ENCODE measurements at regions not wholly inside any gene's neighbourhood (a gene's known extent, or its start where the extent isn't known, plus 50 kb on each side); places are given as distances from the start of the nearest gene placed in this dataset.
"Not testable (repeated sequence)": the region's sequence is repeated elsewhere in the genome, so short reads cannot be mapped to it uniquely, and the experiment has no call there.

DNA sequence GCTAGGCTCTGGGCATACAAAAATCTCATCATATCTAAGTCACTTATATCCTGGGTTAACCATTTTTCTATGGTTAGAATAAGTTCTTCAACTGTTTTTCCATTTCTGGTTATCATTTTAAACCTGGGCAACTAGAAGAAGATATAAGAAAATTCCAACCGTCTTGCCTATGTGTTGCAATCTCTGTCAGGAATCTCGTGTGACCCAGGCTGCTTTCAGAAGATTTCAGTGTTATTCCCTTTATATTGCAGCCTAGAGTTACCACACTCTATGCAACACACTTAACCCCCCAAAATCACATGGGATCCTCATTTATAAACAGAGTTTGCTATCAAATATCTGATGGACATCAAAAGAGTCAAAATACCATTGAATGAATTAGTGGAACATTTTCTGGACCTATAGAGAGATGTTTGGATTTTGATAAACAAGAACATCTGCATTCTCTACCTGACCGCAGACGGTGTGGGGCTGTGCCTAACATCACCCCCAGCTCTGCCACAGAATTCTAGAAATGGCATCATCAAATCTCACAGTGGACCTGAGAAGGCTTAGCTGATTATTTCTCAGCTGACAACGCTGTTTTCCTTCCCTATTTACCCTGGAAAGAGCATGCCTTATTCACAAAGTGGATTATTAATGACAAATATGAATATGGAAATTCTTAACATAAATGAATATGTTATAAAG lies 515.7 kb downstream of the NTRK3 start:
- no peak for DNase-seq
- TF ChIP-seq POLR2A (IDR thresholded peaks at IDR 0.05; ENCODE audit: low read length) (no peak), GATA1 (IDR thresholded peaks at IDR 0.05; ENCODE audit: low read depth, low read length) (no peak)

DNA sequence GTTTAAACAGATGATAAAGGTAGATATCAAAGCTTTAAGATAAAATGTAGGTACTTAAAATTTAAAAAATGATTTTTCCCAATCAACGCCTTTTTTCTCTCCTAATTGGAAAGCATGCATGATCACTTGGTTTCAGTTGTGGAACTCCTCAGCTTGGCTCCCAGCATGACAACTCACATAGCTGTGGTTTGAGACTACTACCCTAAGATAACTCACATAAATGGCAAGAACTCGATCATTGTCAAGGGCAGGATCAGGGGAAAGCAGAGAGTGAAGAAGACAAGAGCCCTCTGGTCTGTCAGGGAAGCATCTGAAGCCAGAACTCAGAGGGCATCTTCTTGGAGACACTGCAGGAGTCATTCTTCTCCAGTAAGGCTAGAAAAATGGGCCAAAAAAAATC lies 516.7 kb downstream of the NTRK3 start:
- DNase-seq = no peak
- TF ChIP-seq GATA1 (IDR thresholded peaks at IDR 0.05; ENCODE audit: low read depth, low read length) = no peak
- no peak for TF ChIP-seq POLR2A (IDR thresholded peaks at IDR 0.05; ENCODE audit: low read length)

DNA sequence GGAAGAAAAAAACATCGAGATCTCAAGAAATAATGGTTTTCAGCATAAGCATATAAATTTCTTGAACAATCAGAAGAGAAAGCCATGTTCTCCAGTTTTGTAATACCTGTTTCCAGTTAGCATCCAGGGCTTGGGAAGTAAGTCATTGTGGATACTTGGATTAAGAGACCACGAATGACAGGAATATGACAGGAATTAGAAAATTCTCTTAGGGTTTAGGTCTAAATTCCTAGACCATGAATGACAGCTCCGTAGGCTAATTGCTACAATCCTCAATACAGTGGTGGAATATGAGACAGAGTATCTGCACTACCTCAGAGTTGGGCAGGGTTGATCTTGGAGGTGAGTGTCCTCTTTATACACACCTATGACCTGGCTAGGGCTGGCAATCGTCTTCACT lies 517.5 kb downstream of the NTRK3 start:
- no peak for DNase-seq
- TF ChIP-seq GATA1 (IDR thresholded peaks at IDR 0.05; ENCODE audit: low read depth, low read length) = no peak
- no peak for TF ChIP-seq POLR2A (IDR thresholded peaks at IDR 0.05; ENCODE audit: low read length)

DNA sequence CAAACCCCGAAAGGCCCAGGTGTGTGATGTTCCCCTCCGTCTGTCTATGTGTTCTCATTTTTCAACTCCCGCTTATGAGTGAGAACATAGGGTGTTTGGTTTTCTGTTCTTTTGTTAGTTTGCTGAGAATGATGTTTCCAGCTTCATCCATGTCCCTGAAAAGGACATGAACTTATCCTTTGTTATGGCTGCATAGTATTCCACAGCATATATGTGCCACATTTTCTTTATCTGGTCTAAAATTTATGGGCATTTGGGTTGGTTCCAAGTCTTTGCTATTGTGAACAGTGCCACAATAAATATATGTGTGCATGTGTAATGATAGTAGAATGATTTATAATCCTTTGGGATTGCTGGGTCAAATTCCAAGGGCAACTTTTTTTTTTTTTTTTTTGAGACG lies 519.1 kb downstream of the NTRK3 start:
- DNase-seq = not testable (repeated sequence)

- DNase-seq = no peak
Measured at GRCh38 chr15:87736891-87737389, 519.6 kb downstream of the NTRK3 start.

DNA sequence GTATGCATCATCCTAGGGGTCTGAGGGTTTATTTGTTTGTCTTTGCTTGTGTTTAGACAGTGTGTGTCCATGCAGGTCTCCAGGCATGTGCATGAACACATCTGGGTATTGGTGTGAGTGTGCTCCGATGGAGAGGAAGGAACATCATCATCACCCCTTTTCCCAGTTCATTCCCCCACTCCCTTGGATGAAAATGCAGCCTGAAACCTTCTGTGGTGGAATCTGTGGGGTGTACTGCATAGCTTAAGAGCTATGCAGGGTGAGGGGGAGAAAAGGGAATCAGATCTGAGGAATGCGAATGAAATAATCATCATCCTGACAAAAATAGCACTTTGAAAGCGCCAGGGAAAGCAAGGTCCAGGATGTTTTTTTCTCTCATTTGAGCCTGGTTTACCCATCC lies 520.1 kb downstream of the NTRK3 start:
- DNase-seq = no peak
- TF ChIP-seq GATA1 (IDR thresholded peaks at IDR 0.05; ENCODE audit: low read depth, low read length) (no peak), POLR2A (IDR thresholded peaks at IDR 0.05; ENCODE audit: low read length) (no peak)

More at GRCh38 chr15:87736891-87737389, 519.6 kb downstream of the NTRK3 start:
- TF ChIP-seq POLR2A (IDR thresholded peaks at IDR 0.05; ENCODE audit: low read length) (no peak), GATA1 (IDR thresholded peaks at IDR 0.05; ENCODE audit: low read depth, low read length) (no peak)

- no peak for DNase-seq
- TF ChIP-seq POLR2A (IDR thresholded peaks at IDR 0.05; ENCODE audit: low read length) = no peak
- no peak for TF ChIP-seq GATA1 (IDR thresholded peaks at IDR 0.05; ENCODE audit: low read depth, low read length)
Measured at GRCh38 chr15:87735522-87735921, 521.0 kb downstream of the NTRK3 start.

GRCh38 chr15:87734571-87735373 lies 521.8 kb downstream of the NTRK3 start:
- no peak for DNase-seq
- TF ChIP-seq GATA1 (IDR thresholded peaks at IDR 0.05; ENCODE audit: low read depth, low read length) (no peak), POLR2A (IDR thresholded peaks at IDR 0.05; ENCODE audit: low read length) (no peak)

- TF ChIP-seq GATA1 (IDR thresholded peaks at IDR 0.05; ENCODE audit: low read depth, low read length) (no peak), POLR2A (IDR thresholded peaks at IDR 0.05; ENCODE audit: low read length) (no peak)
- DNase-seq = no peak
Measured at GRCh38 chr15:87733977-87734376, 522.6 kb downstream of the NTRK3 start.

- no peak for TF ChIP-seq GATA1 (IDR thresholded peaks at IDR 0.05; ENCODE audit: low read depth, low read length)
- TF ChIP-seq POLR2A (IDR thresholded peaks at IDR 0.05; ENCODE audit: low read length) = no peak
- no peak for DNase-seq
Measured at GRCh38 chr15:87733541-87733941, 523.0 kb downstream of the NTRK3 start.

DNA sequence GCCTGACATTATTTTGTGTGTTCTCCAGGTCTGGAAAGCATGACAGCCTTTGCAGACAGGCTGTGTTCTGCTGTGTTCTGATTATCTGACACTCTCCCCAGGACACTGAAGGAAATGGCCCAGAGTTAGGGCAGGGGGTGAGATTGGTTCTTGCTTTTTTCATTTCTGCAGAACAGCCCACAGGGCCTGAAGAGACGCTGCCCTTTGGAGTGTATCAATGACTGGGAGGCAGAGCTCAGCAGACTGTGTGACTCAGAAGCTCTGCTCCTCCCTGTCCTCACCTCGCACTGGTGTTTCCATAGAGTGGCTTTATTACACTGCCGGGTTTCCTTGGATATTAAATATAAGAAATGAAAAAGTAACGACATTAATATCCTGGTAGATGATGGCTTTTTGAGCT lies 523.6 kb downstream of the NTRK3 start:
- DNase-seq = no peak
- TF ChIP-seq GATA1 (IDR thresholded peaks at IDR 0.05; ENCODE audit: low read depth, low read length) = no peak
- TF ChIP-seq POLR2A (IDR thresholded peaks at IDR 0.05; ENCODE audit: low read length) = no peak

DNA sequence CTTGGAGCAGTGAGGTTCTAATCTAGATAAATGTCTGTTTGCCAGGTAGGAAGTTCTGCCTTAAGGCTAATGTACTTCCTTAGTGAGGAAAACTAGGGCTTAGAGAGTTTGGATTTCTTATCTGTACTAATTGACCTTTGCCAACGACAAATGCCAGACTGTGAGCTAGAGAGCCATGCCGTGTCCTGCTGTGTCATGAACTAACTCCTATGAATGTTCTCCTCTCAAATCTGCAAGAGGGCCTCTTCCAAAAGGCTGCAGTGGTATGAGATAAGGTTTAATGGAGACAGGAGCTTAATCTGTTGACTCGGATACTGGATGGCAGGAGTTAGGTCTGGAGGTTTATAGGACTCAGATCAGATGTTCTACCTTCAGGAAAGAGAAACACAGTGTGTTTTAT lies 524.9 kb downstream of the NTRK3 start:
- TF ChIP-seq POLR2A (IDR thresholded peaks at IDR 0.05; ENCODE audit: low read length) (no peak), GATA1 (IDR thresholded peaks at IDR 0.05; ENCODE audit: low read depth, low read length) (no peak)
- DNase-seq = no peak

- DNase-seq = no peak
- no peak for TF ChIP-seq POLR2A (IDR thresholded peaks at IDR 0.05; ENCODE audit: low read length)
- TF ChIP-seq GATA1 (IDR thresholded peaks at IDR 0.05; ENCODE audit: low read depth, low read length) = no peak
Measured at GRCh38 chr15:87730706-87731105, 525.8 kb downstream of the NTRK3 start.

DNA sequence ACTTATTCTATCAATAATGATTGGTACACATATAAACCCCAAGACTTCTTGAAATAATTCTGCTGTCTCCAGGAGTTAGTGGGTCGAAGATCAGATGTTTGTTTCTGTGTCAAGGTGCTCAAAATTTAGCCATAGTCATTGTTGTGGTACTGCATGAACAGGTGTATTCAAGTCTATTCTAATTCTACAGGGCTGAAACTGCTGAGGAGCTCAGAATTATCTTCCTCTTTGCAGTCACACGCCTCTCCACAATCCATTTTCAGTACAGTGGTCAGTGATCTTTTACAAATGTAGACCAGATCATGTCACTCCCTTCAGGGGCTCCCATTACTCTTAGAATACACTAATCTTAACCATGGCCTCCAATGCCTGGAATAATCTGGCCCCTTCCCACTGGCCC lies 527.5 kb downstream of the NTRK3 start:
- no peak for DNase-seq
- no peak for TF ChIP-seq POLR2A (IDR thresholded peaks at IDR 0.05; ENCODE audit: low read length)
- TF ChIP-seq GATA1 (IDR thresholded peaks at IDR 0.05; ENCODE audit: low read depth, low read length) = no peak

- DNase-seq = no peak
- TF ChIP-seq POLR2A (IDR thresholded peaks at IDR 0.05; ENCODE audit: low read length) = no peak
- TF ChIP-seq GATA1 (IDR thresholded peaks at IDR 0.05; ENCODE audit: low read depth, low read length) = no peak
Measured at GRCh38 chr15:87727073-87727472, 529.5 kb downstream of the NTRK3 start.
